ENCODE measurements at regions not wholly inside any gene's neighbourhood (a gene's known extent, or its start where the extent isn't known, plus 50 kb on each side); places are given as distances from the start of the nearest gene placed in this dataset.

DNA sequence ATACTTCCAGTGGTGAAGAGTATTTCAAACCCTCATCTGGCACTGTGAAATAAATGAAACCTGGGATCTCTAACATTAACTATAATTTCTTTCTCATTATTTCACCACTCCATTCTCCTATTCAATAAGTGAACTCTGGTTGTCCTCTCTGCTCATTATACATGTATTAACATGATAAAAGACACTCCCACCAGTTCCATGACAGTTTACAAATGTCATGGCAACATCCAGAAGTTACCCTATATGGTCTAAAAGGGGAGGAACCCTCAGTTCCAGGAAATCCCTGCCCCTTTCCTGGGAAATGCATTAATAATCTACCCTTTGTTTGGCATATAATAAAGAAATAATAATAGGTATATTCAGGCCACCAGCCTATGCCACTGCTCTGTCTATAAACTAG lies 62.7 kb upstream of the BRINP3 start:
- no peaks in the 10 kb centered on the region for H3K36me3 Mint-ChIP-seq (ENCODE audit: low read depth)
- H3K9me3 Mint-ChIP-seq, result peaks cover 7% of the 10 kb centered on the region
- no peaks in the 10 kb centered on the region for H3K27me3 Mint-ChIP-seq (ENCODE audit: low read depth)
- DNase-seq (ENCODE audit: low read depth, low spot score), result no peak
- TF ChIP-seq, protein P1, sequence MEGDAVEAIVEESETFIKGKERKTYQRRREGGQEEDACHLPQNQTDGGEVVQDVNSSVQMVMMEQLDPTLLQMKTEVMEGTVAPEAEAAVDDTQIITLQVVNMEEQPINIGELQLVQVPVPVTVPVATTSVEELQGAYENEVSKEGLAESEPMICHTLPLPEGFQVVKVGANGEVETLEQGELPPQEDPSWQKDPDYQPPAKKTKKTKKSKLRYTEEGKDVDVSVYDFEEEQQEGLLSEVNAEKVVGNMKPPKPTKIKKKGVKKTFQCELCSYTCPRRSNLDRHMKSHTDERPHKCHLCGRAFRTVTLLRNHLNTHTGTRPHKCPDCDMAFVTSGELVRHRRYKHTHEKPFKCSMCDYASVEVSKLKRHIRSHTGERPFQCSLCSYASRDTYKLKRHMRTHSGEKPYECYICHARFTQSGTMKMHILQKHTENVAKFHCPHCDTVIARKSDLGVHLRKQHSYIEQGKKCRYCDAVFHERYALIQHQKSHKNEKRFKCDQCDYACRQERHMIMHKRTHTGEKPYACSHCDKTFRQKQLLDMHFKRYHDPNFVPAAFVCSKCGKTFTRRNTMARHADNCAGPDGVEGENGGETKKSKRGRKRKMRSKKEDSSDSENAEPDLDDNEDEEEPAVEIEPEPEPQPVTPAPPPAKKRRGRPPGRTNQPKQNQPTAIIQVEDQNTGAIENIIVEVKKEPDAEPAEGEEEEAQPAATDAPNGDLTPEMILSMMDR (conservative IDR thresholded peaks at IDR 0.05), result no peak
- H3K4me3 Mint-ChIP-seq, result no peak overlapping the region
- peaks cover 14% of the 10 kb centered on the region for H3K4me1 Mint-ChIP-seq
- H3K27ac Mint-ChIP-seq (ENCODE audit: unreplicated experiment), result no peak overlapping the region

DNA sequence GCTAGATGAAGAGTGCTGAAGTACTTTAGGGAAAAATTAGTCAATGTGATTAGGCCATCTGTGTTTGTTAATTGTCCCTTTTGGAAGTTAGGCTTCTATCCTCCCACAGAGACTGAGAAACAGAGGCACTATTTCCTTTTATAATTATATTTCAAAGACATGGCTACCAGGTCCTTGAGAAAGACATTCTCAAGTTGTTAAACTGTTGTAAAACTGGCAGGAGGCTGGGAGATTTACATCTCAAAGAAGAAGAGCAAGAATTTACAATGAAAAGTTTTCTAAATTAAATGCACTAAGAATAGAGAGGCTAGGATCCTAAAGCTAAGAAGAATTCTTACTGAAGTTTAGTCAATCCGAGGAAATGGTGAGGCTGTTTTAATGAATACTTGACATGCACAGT lies 74.0 kb upstream of the BRINP3 start:
- H3K27ac Mint-ChIP-seq (ENCODE audit: unreplicated experiment), result no peak overlapping the region
- H3K36me3 Mint-ChIP-seq (ENCODE audit: low read depth), result no peaks in the 10 kb centered on the region
- TF ChIP-seq, protein P1 (conservative IDR thresholded peaks at IDR 0.05), result no peak
- no peak for DNase-seq (ENCODE audit: low read depth, low spot score)
- peaks cover 13% of the 10 kb centered on the region for H3K4me1 Mint-ChIP-seq
- H3K9me3 Mint-ChIP-seq, result peaks cover 8% of the 10 kb centered on the region
- no peaks in the 10 kb centered on the region for H3K27me3 Mint-ChIP-seq (ENCODE audit: low read depth)
- H3K4me3 Mint-ChIP-seq, result no peak overlapping the region

DNA sequence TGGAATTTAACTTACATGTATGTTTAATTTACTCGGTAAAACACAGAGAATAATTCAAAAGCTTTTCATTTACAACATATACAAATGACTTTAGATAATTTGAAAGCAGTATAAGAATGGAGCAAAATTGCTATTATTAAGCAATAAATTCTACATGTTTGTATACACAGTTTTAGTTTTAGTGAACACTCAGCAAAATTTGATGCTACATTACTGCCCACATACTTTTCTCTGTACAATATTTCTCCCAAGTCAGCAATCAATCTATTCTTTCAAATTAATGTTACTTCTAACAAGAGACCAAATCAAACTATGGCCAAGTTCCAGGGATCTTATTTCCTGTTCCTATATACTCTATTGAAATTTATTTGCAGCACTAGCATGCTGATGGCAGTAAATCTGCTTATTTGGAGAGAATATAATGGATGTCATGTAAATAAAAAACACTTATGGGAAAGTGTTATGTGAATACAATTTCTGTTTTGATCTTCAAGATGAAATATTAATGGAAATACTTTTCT lies 82.6 kb upstream of the BRINP3 start:
- H3K27ac Mint-ChIP-seq (ENCODE audit: unreplicated experiment), result no peak overlapping the region
- DNase-seq (ENCODE audit: low read depth, low spot score), result no peak
- H3K36me3 Mint-ChIP-seq (ENCODE audit: low read depth), result peaks cover 6% of the 10 kb centered on the region
- TF ChIP-seq, protein P1 (conservative IDR thresholded peaks at IDR 0.05), result no peak
- peaks cover 5% of the 10 kb centered on the region for H3K9me3 Mint-ChIP-seq
- H3K4me3 Mint-ChIP-seq, result no peak overlapping the region
- no peaks in the 10 kb centered on the region for H3K27me3 Mint-ChIP-seq (ENCODE audit: low read depth)
- no peaks in the 10 kb centered on the region for H3K4me1 Mint-ChIP-seq

DNA sequence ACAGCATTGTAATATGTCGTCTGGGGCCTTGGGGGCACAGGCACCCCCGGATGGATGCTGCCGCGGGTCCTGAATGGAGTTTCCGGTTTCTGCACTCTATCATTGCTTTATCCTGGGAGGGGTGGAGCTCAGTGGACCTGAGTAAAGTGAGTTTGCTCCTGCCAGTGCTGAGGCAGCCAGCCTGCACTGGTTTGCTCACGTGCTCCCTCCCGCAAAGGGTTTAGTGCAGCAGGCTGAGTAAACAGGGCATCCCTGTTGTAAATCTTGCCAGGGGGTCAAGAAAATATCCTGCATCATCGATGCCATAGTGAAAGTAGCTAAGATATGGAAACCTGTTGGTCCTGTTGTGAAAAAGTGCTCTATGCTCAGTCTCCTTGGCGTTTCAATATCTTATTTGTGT lies 85.6 kb upstream of the BRINP3 start:
- TF ChIP-seq, protein P1 (conservative IDR thresholded peaks at IDR 0.05), result no peak
- Mint-ChIP-seq H3K27ac (ENCODE audit: unreplicated experiment) (no peak overlapping the region), H3K36me3 (ENCODE audit: low read depth) (peaks cover 6% of the 10 kb centered on the region), H3K27me3 (ENCODE audit: low read depth) (no peaks in the 10 kb centered on the region), H3K4me3 (no peak overlapping the region), H3K9me3 (peaks cover 3% of the 10 kb centered on the region), H3K4me1 (no peaks in the 10 kb centered on the region)
- no peak for DNase-seq (ENCODE audit: low read depth, low spot score)

DNA sequence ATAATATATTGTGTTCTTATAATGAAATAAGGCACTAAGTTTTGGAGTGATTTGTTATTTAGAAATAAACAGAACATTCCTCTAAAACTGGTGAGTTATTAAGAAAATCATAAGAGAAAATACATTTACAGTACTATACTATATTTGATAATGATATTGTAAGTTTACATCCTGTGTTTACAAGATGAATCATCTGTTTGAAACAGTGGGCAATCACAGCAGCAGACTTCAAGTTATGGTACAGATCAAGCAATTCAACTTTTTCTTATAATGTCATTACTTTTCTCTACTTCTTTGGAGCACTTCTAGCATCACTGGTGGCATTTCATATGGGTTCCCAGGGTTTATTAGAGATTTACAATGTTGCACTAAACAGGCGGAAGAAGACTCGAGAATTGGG lies 86.5 kb upstream of the BRINP3 start:
- no peaks in the 10 kb centered on the region for H3K4me1 Mint-ChIP-seq
- TF ChIP-seq, protein P1 (conservative IDR thresholded peaks at IDR 0.05), result no peak
- H3K4me3 Mint-ChIP-seq, result no peak overlapping the region
- H3K27ac Mint-ChIP-seq (ENCODE audit: unreplicated experiment), result no peak overlapping the region
- DNase-seq (ENCODE audit: low read depth, low spot score), result no peak
- H3K36me3 Mint-ChIP-seq (ENCODE audit: low read depth), result peaks cover 6% of the 10 kb centered on the region
- H3K9me3 Mint-ChIP-seq, result peaks cover 3% of the 10 kb centered on the region
- no peaks in the 10 kb centered on the region for H3K27me3 Mint-ChIP-seq (ENCODE audit: low read depth)

DNA sequence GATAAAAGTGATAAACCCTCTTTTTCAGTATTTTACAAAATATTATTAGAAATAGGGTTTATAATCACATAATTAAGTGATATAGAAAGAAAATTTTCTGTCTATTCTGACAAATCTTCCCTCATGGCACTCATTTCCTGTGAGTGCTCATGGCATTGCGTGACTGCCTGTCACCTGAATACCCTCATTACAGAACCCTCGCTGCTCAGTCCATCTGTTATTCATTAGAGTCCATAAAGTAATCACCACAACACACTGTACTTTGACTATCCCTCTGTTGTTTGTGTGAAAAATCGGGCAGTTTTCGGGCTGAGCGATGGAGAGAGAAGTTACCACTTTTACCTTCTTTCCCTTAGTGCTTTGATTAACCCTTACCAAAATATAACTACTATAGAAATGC lies 100.4 kb upstream of the BRINP3 start:
- Mint-ChIP-seq H3K36me3 (ENCODE audit: low read depth) (no peaks in the 10 kb centered on the region), H3K9me3 (no peaks in the 10 kb centered on the region), H3K4me1 (no peaks in the 10 kb centered on the region), H3K27ac (ENCODE audit: unreplicated experiment) (no peak overlapping the region), H3K4me3 (no peak overlapping the region), H3K27me3 (ENCODE audit: low read depth) (peaks cover 3% of the 10 kb centered on the region)
- TF ChIP-seq, protein P1 (conservative IDR thresholded peaks at IDR 0.05), result no peak
- no peak for DNase-seq (ENCODE audit: low read depth, low spot score)

Data from neural crest cell (in vitro differentiated cells).